ENCODE measurements at regions not wholly inside any gene's neighbourhood (a gene's known extent, or its start where the extent isn't known, plus 50 kb on each side); places are given as distances from the start of the nearest gene placed in this dataset.

GRCh38 chr11:15379483-15379882, 264.8 kb downstream of the INSC start:
- no peak for TF ChIP-seq POLR2AphosphoS5 (IDR thresholded peaks at IDR 0.05; ENCODE audit: low read depth, low read length)
- TF ChIP-seq CTCF (IDR thresholded peaks at IDR 0.05), result no peak
- TF ChIP-seq REST (IDR thresholded peaks at IDR 0.05; ENCODE audit: insufficient read depth in 1 of 2, low read depth in 2 of 2, low read length in 1 of 2), result no peak
- no peak for TF ChIP-seq TCF7L2 (IDR thresholded peaks at IDR 0.05; ENCODE audit: low read depth, low read length)
- no peak for TF ChIP-seq SIN3A (IDR thresholded peaks at IDR 0.05; ENCODE audit: borderline replicate concordance, insufficient read depth, low read depth, low read length)

All from Panc1 (cell line).